Bone marrow (tissue), 2 donors: ENCODE measurements at regions not wholly inside any gene's neighbourhood (a gene's known extent, or its start where the extent isn't known, plus 50 kb on each side); places are given as distances from the start of the nearest gene placed in this dataset.
"Not testable (repeated sequence)": the region's sequence is repeated elsewhere in the genome, so short reads cannot be mapped to it uniquely, and the experiment has no call there.

Source experiments
- DNase-seq, 2 donors: peaks; one replicate each; lab custom pipeline; 2025; lab: John Stamatoyannopoulos, UW

- DNase-seq: no peak
Measured at GRCh38 chr7:153088601-153089000, 329.0 kb downstream of the ACTR3B start.

DNA sequence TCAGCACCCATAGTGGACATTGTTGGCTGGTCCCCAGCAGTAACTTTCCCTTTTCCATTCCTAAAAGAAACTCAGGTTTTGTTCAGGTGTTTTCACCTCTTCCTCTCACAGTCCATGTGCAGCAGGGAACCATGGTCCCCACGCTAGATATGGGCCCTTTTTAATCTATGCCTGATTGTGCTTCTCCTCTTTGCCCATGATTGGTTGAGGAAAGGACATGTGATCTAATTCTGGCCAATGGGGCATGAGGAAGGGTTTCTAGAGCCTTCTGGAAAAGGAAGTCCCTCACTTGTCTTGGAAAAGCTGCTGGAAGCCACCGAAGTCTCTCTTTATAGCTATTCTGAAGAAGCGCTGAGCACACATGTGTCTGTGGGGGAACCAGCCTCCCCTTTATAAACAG lies 330.7 kb downstream of the ACTR3B start:
- no peak for DNase-seq

DNA sequence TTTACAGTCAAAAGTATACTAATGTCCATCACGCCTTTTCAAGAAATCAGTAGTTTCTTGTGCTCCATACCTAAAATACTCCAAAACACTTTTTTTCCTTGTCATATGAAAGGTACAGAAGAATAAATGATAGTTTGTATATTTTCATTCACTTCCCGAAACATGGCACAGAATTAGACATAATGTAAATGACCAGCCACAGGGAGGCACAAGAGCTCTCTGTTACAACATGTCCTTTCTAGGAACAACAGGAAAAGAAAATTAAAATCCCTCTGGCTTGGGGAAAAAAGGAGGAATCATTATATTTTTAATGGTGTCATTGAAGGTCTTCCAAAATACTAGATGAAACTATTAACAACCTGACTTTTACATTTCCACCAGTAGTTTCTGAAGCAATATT lies 331.2 kb downstream of the ACTR3B start:
- DNase-seq: no peak

GRCh38 chr7:153091477-153091876 lies 331.9 kb downstream of the ACTR3B start:
- no peak for DNase-seq

- DNase-seq: no peak
Measured at GRCh38 chr7:153097511-153098201, 338.1 kb downstream of the ACTR3B start.

DNA sequence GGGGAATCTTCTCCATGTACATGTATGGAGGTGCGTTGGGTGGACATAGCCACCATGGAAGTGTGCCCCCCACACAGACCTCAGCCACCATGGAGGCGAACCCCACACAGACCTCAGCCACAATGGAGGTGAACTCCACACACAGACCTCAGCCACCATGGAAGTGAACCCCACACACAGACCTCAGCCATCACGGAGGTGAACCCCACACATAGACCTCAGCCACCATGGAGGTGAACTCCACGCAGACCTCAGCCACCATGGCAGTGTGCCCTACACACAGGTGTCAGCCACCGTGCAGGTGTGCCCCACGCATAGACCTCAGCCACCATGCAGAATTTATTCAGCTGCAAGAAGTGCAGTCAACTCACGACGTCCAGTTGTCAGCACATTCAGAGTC lies 339.7 kb downstream of the ACTR3B start:
- DNase-seq: no peak

DNA sequence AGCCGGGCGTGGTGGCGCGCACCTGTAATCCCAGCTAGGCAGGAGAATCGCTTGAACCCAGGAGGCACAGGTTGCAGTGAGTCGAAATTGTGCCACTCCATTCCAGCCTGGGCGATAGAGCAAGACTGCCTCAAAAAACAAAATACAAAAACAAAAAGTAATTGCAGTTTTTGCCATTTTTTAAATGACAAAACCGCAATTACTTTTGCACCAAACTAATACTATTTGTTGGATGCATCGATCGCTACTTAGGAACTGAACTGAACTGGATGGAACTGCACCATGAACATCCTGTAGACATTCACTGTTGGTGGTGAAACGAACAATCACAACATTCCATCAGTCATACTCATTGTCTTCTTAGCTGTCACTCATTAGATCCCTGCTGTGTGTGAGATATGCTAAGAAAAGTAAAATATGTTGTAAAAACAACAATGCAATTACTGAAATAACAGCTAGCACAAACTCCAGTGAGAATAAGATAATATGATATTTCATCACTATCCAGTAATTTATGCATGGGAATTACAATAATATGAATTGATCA lies 341.2 kb downstream of the ACTR3B start:
- no peak for DNase-seq

- no peak for DNase-seq
Measured at GRCh38 chr7:153103202-153103601, 343.6 kb downstream of the ACTR3B start.

DNA sequence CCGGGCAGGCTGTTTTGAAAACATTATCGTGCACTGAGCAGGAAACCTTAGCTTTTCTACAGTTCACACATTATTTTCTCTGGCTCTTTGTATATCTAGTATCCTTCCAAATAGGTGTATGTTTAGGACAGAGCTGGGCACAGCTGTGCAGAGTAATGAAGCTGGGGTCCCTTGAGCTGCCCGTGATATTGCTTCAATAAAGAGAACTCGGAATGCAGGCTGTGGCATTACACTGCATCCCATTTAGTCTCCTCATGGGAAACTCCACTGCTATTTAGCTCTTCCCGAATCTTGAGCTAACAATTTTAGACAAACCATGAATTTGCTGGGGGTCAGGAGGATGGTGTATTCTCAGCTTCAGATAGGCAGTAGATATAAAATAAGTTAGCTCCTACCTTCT lies 348.3 kb downstream of the ACTR3B start:
- DNase-seq: no peak

DNA sequence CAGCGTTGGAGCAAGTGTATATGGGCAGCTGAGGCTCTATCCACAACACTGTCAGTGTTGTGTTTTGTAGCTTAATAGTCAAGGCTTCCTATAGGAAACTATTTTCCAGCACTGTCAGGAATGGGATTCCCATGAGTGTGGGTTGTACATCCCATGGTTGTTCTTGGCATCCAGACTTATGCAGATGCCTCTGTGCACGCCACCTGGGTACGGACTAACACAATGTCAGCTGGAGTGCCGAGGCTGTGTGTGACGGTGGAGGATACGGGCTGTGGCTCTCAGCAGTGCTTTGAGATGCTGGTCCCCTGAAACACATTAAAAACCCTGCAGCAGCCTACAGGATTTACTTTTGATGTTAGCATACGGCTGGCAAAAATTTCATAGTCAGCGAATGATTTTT lies 350.0 kb downstream of the ACTR3B start:
- no peak for DNase-seq

DNA sequence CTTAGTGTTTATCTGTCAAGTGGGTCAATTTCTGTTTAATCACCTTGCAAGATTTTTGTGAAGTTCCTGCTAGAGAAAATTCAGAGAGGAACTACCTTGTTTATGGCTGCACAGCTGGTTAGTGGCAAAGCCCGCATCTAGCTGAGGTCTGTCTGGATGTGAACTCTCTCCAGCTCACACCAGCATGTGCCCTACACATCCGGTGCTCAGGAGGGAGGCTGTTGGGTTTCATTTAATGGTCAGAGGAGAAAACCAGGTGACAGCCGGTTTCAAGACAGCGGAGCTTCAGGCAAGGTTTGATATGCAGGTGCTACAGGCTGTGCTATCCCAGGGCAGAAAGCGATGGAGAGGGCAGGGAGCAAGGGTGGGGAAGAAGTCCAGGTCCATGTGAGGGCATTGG lies 351.1 kb downstream of the ACTR3B start:
- DNase-seq: no peak

GRCh38 chr7:153122255-153122654 lies 362.7 kb downstream of the ACTR3B start:
- not testable (repeated sequence) for DNase-seq

DNA sequence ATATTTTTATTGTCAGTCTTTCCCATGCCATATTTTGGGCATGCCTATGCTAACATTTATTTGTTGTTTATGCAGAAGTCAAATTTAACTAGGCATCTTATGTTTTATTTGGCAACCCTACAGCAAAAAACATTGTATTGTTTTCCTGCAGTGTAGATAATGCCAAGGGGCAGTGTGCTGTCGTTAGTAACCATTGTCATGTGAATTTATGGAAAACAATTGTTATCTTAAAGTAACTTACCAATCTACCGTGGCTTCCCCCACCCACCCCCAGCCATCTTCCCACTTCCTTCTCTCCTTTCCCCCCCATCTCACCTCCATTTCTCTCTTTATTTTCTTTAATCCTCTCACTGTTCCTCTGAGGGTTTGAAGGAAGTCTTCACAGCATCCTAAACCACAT lies 370.5 kb downstream of the ACTR3B start:
- no peak for DNase-seq

- no peak for DNase-seq
Measured at GRCh38 chr7:153151766-153152165, 392.2 kb downstream of the ACTR3B start.

- DNase-seq: no peak
Measured at GRCh38 chr7:153152801-153153422, 393.4 kb downstream of the ACTR3B start.

DNA sequence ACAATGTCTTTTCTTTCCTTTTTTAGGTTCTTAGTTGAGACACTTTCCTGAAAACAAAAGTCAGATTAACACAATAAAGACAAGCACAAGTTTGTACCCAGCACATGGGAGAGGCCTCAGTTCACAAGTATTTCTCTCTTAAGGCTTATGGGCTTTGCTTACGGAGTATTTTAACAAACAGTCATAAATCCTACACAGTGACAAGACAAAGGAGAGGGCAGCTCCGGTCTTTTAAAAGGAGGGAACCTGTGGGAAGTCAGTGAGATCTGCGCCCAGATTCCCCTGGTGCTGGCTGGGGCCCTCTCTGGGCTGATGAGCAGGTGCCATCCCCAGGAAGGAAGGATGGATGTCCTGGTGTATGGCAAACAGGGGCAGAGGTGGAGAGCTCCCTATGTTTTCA lies 398.6 kb downstream of the ACTR3B start:
- DNase-seq: no peak

- DNase-seq: no peak
Measured at GRCh38 chr7:153170287-153170686, 410.7 kb downstream of the ACTR3B start.

GRCh38 chr7:153185936-153186335 lies 426.4 kb downstream of the ACTR3B start:
- no peak for DNase-seq

GRCh38 chr7:153188161-153188560 lies 428.6 kb downstream of the ACTR3B start:
- DNase-seq: no peak

DNA sequence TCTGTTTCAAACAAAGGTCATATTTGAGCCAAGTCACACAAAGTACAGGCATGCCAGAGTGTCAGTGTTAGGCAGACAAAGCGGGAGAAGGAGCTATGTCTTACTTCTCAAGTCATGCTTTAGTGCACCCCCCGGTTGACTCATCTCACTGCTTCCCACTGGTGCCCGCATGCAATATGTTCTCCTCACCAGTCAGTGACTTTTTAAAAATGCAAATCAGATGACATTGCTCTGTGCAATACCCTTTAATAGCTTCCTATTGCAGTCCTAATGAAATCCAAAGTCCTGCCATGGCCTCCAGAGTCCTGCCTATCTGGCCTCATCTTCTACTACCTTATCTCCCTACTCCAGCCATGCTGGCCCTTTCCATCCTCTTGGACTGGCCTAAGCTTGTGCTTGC lies 429.1 kb downstream of the ACTR3B start:
- no peak for DNase-seq

- DNase-seq: no peak
Measured at GRCh38 chr7:153190452-153190851, 430.9 kb downstream of the ACTR3B start.

DNA sequence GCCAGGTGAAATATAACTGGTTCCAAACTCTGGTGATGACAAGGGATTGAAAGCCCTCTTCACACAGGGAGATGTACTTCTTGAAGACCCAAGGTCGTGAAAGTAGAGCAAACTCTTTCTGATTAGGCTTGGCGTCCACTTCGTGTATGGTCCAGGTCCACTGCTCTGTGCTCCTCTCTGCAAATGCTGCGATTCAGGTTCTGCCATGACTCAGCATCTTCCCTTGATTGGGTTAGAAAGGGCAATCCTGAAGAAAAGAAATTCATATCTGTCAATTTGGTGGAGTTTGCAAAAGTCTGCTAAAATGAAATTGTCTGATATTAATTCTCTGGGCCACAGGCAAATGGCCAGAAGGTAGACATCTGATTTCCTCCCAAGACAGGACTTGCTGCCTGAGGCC lies 431.4 kb downstream of the ACTR3B start:
- no peak for DNase-seq

DNA sequence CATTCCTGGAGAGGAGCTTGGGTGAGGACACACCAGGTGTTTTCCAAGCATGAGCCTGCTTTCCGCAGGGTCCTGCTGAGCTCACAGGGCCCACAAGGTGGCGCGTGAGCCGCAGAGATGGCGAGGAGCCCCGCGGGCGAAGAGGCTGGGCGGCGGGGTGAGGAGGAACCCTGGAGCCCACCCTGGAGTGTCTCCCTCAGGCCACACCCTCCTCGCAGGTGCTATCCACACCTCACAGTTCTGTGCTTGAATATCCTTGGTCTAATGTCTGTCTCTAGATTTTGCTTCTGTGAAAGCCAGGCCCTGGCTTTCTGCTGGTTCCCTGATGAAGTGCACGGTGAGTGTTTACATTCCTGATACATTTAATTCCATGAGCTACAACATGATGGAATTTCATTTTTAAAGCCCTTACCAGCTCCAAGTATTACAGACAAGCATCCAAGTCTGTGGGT lies 433.6 kb downstream of the ACTR3B start:
- DNase-seq: no peak

GRCh38 chr7:153217032-153217431 lies 457.5 kb downstream of the ACTR3B start:
- DNase-seq: no peak
